GM23248 (cell line): ENCODE measurements at regions not wholly inside any gene's neighbourhood (a gene's known extent, or its start where the extent isn't known, plus 50 kb on each side); places are given as distances from the start of the nearest gene placed in this dataset.

Source experiments
- EZH2 ChIP-seq: fragments of 200-600 bp; sonication (generic); IDR thresholded peaks from 2 replicates; pipeline ENCODE4 v1.6.1; 2018; ENCODE audit warnings: antibody characterized with exemption, mild to moderate bottlenecking; ENCODE audit not compliant: insufficient read depth, poor library complexity, severe bottlenecking
- EZH2phosphoT487 ChIP-seq: fragments of 200-600 bp; sonication (generic); IDR thresholded peaks from 2 replicates; pipeline ENCODE4 v1.6.1; 2018; ENCODE audit warnings: antibody characterized with exemption, moderate library complexity, mild to moderate bottlenecking, low read depth; ENCODE audit not compliant: insufficient read depth

DNA sequence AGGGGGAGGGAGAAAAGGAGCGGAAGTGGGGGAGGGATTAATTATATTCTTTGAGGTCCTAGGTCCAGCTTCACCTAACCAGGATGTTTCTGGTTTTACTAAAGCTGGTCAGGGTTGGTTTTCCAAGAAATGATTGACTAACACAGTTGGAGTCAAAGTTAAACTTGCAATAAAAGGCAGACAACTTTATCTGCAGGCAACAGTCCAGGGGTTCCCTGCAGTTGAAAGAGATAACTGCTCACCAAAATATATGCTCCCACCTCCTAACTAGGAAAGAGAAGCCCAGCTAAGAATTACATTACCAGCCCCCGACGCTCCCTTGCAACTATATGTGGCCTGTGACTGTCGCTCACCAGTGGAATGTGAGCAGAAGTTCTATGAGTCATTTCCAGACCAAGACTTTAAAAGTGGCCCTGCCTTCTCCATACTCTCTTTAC, 140.0 kb upstream of the PKDCC start:
- TF ChIP-seq EZH2 (no peak), EZH2phosphoT487 (no peak)
